Ishikawa (cell line): ENCODE measurements at regions not wholly inside any gene's neighbourhood (a gene's known extent, or its start where the extent isn't known, plus 50 kb on each side); places are given as distances from the start of the nearest gene placed in this dataset.

ENCODE experiments used
- CEBPB ChIP-seq: IDR thresholded peaks from 2 replicates; pipeline ENCODE4 v1.6.1; 2012
- CREB1 ChIP-seq: IDR thresholded peaks from 2 replicates; pipeline ENCODE4 v1.6.1; 2012; ENCODE audit warnings: low read depth
- EGR1 ChIP-seq: IDR thresholded peaks from 2 replicates; pipeline ENCODE4 v1.6.1; 2012
- EP300 ChIP-seq: IDR thresholded peaks from 2 replicates; pipeline ENCODE4 v1.6.1; 2012; ENCODE audit warnings: borderline replicate concordance
- FOXM1 ChIP-seq: IDR thresholded peaks from 2 replicates; pipeline ENCODE4 v1.6.1; 2012; ENCODE audit warnings: low read depth, borderline replicate concordance
- MAX ChIP-seq: IDR thresholded peaks from 2 replicates; pipeline ENCODE4 v1.6.1; 2012
- NFIC ChIP-seq: IDR thresholded peaks from 2 replicates; pipeline ENCODE4 v1.6.1; 2012
- RAD21 ChIP-seq: IDR thresholded peaks from 2 replicates; pipeline ENCODE4 v1.6.1; 2012; ENCODE audit warnings: low read depth
- REST ChIP-seq: IDR thresholded peaks from 2 replicates; pipeline ENCODE4 v1.6.1; 2012; ENCODE audit warnings: low read depth, mild to moderate bottlenecking
- TAF1 ChIP-seq: IDR thresholded peaks from 2 replicates; pipeline ENCODE4 v1.6.1; 2012; ENCODE audit warnings: low read depth, mild to moderate bottlenecking
- TCF12 ChIP-seq: IDR thresholded peaks from 2 replicates; pipeline ENCODE4 v1.6.1; 2012; ENCODE audit warnings: low read depth
- TEAD4 ChIP-seq: IDR thresholded peaks from 2 replicates; pipeline ENCODE4 v1.6.1; 2012
- YY1 ChIP-seq: IDR thresholded peaks from 2 replicates; pipeline ENCODE4 v1.6.1; 2012; ENCODE audit warnings: low read depth
- ZBTB7A ChIP-seq: IDR thresholded peaks from 2 replicates; pipeline ENCODE4 v1.6.1; 2012; ENCODE audit warnings: low read depth
- TF ChIP-seq, protein P1 (sequence below): IDR thresholded peaks from 2 replicates; pipeline ENCODE4 v1.6.1; 2012

- TF ChIP-seq REST (no peak), CEBPB (no peak)
Observed at GRCh38 chr18:23377669-23378301, 75.3 kb upstream of the RIOK3 start.

DNA sequence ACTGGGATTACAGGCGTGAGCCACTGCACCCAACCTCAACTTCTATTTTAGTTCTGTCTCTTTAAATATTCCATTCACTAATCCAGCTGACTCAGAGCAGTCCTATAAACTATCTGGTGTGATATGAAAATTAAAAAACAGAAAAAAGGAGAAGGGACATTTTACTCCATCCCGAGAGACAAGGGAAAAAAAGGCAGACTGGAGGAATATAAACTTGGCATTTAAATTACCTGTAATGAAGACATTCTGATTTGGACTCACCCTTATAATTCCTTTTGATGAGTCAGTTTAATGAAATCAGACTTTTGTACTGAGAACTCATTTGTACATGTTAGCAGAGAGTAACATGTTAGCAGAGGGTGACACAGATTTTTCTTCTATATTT, 74.8 kb upstream of the RIOK3 start:
- no peak for TF ChIP-seq EGR1
- TF ChIP-seq CREB1 = no peak
- no peak for TF ChIP-seq ZBTB7A
- no peak for TF ChIP-seq TCF12

DNA sequence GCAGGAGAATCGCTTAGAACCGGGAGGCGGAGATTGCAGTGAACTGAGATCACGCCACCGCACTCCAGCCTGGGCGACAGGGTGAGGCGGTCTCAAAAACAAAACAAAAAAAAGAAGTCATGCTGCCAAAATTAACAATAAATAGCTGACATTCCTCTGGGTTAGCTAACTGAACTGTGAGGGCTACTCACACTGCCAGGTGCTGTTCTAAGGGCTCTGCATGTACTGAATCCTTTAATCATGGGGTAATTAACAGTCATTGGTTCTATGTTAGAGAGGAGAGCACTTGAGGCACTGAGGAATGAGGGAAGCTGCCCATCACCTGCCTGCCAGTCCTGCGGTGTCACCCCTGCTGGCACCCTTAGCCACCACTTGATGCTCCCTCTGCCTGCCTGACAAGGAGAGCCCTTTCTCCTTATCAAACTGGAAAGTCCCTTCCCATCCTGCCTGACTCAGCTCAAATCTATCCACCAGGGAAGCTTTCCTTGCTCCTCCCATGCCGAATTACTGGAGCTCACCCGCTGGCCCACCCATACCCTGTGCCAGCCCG, 73.0 kb upstream of the RIOK3 start:
- TF ChIP-seq TAF1 (no peak), RAD21 (no peak), ZBTB7A (no peak), CREB1 (no peak), TCF12 (no peak), FOXM1 (no peak), EGR1 (no peak), REST (no peak), NFIC (no peak), TEAD4 (no peak), CEBPB (no peak), MAX (no peak), YY1 (no peak), EP300 (no peak)
- TF ChIP-seq, protein P1, sequence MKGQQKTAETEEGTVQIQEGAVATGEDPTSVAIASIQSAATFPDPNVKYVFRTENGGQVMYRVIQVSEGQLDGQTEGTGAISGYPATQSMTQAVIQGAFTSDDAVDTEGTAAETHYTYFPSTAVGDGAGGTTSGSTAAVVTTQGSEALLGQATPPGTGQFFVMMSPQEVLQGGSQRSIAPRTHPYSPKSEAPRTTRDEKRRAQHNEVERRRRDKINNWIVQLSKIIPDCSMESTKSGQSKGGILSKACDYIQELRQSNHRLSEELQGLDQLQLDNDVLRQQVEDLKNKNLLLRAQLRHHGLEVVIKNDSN = no peak

- TF ChIP-seq FOXM1 = no peak
- no peak for TF ChIP-seq NFIC
- TF ChIP-seq, protein P1 = no peak
- TF ChIP-seq YY1 = no peak
- TF ChIP-seq TCF12 = no peak
- no peak for TF ChIP-seq RAD21
- no peak for TF ChIP-seq TAF1
- TF ChIP-seq EGR1 = no peak
- TF ChIP-seq CEBPB = no peak
- no peak for TF ChIP-seq CREB1
- TF ChIP-seq ZBTB7A = no peak
- TF ChIP-seq MAX = no peak
- TF ChIP-seq TEAD4 = no peak
- TF ChIP-seq EP300 = no peak
- no peak for TF ChIP-seq REST
Observed at GRCh38 chr18:23380817-23381216, 72.3 kb upstream of the RIOK3 start.

DNA sequence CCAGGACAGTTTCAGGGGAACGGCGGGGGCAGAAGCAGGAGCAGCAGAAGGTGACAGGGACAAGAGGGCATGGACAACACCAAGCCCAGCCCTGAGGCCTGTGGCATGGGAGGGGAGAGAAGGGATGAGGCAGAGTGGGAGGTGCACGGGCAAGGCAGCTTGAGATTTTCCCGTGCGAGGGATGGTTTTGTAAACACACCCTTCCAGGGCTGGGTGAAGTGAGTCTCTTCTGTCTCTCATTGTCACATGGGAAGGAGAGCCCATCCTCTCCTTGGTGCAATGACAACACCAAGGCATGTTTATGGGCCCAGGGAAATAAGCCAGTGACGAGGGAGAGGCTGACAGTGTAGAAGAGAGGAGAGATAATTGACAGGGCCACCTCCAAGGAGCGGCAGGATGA, 69.6 kb upstream of the RIOK3 start:
- TF ChIP-seq RAD21 = no peak
- TF ChIP-seq TEAD4 = no peak
- no peak for TF ChIP-seq CEBPB
- no peak for TF ChIP-seq NFIC
- TF ChIP-seq EGR1 = no peak
- no peak for TF ChIP-seq YY1
- no peak for TF ChIP-seq TAF1
